ENCODE measurements at regions not wholly inside any gene's neighbourhood (a gene's known extent, or its start where the extent isn't known, plus 50 kb on each side); places are given as distances from the start of the nearest gene placed in this dataset.

- Histone ChIP-seq H3K9me2 (replicated peaks; ENCODE audit: insufficient read depth) (no peaks in the 10 kb centered on the region), H3K27ac (no peak overlapping the region), H2AFZ (no peak overlapping the region), H4K20me1 (ENCODE audit: insufficient read depth, poor library complexity, severe bottlenecking) (no peaks in the 10 kb centered on the region), H3K4me3 (no peak overlapping the region), H3K27me3 (no peaks in the 10 kb centered on the region), H3K9me3 (ENCODE audit: low read depth) (no peaks in the 10 kb centered on the region), H3K4me1 (ENCODE audit: insufficient read depth) (no peaks in the 10 kb centered on the region), H3K36me3 (replicated peaks; ENCODE audit: insufficient read depth, low read depth) (no peaks in the 10 kb centered on the region), H3K79me2 (no peaks in the 10 kb centered on the region), H3K4me2 (no peak overlapping the region)
- no peak for DNase-seq (ENCODE audit: low spot score)
- 88% methylated on average over 5 of the region's 5 CpGs for WGBS (ENCODE audit: low lambda C conversion rate, missing lambda C conversion rate)
- TF ChIP-seq EZH2phosphoT487 (IDR thresholded peaks at IDR 0.05; ENCODE audit: low read depth, severe bottlenecking, unreplicated experiment), result no peak
These were observed 92.0 kb upstream of the TPM1 start for GRCh38 chr15:62950462-62950931.

DNA sequence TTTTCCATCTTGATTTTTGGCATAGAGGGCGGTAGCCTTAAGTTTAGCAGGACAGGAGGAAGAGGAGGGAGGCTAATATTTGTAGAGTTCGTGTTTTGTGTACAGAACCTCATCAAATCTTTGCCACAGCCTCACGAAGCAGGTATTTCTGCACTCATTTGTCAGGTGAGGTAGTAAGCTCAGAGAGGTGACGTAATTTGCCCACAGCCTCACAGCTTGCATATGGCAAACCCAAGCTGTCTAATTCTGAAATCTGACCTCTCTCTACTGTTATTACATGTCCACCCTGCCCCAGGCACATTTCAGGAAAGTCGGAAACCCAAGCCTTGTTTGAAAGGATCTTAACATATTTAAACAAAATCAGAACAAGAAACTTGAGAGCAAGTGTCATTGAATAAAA is 91.1 kb upstream of the TPM1 start:
- Histone ChIP-seq H3K79me2 (no peaks in the 10 kb centered on the region), H3K9me2 (replicated peaks; ENCODE audit: insufficient read depth) (no peaks in the 10 kb centered on the region), H3K36me3 (replicated peaks; ENCODE audit: insufficient read depth, low read depth) (no peaks in the 10 kb centered on the region), H3K4me1 (ENCODE audit: insufficient read depth) (no peaks in the 10 kb centered on the region), H3K27me3 (no peaks in the 10 kb centered on the region), H3K9me3 (ENCODE audit: low read depth) (no peaks in the 10 kb centered on the region), H3K4me3 (no peak overlapping the region), H2AFZ (no peak overlapping the region), H3K4me2 (no peak overlapping the region), H3K27ac (no peak overlapping the region), H4K20me1 (ENCODE audit: insufficient read depth, poor library complexity, severe bottlenecking) (no peaks in the 10 kb centered on the region)
- no peak for TF ChIP-seq CTCF (IDR thresholded peaks at IDR 0.05; ENCODE audit: poor library complexity)
- TF ChIP-seq EZH2phosphoT487 (IDR thresholded peaks at IDR 0.05; ENCODE audit: low read depth, severe bottlenecking, unreplicated experiment), result no peak
- TF ChIP-seq EZH2 (IDR thresholded peaks at IDR 0.05; ENCODE audit: borderline replicate concordance), result no peak
- DNase-seq (ENCODE audit: low spot score), result no peak
- WGBS (ENCODE audit: low lambda C conversion rate, missing lambda C conversion rate), result 69% methylated on average over 5 of the region's 5 CpGs

GRCh38 chr15:62953021-62953420 is 89.5 kb upstream of the TPM1 start:
- WGBS (ENCODE audit: low lambda C conversion rate, missing lambda C conversion rate), result 92% methylated on average over 28 of the region's 29 CpGs

DNA sequence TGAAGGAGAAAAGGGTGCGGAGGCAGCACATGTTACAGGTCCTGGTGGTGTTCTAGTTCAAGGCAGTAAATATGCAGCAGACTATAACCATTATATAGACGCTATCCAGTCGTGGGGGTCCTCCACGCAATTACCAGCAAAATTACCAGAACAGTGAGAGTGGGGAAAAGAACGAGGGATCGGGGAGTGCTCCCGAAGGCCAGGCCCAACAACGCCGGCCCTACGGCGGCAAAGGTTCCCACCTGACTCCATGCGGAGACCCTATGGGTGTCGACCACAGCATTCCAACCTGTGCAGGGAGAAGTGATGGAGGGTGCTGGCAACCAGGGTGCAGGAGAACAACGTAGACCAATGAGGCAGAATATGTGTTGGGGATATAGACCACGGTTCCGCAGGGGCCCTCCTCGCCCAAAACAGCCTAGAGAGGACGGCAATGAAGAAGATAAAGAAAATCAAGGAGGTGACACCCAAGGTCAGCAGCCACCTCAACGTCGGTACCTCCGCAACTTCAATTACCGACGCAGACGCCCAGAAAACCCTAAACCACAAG is 89.0 kb upstream of the TPM1 start:
- 94% methylated on average over 24 of the region's 24 CpGs for WGBS (ENCODE audit: low lambda C conversion rate, missing lambda C conversion rate)
- H3K9me3 ChIP-seq (ENCODE audit: low read depth), result no peaks in the 10 kb centered on the region
- H4K20me1 ChIP-seq (ENCODE audit: insufficient read depth, poor library complexity, severe bottlenecking), result no peaks in the 10 kb centered on the region

More at GRCh38 chr15:62953021-62953420, 89.5 kb upstream of the TPM1 start:
- Histone ChIP-seq H2AFZ (no peak overlapping the region), H3K4me2 (no peak overlapping the region), H3K4me1 (ENCODE audit: insufficient read depth) (no peaks in the 10 kb centered on the region), H4K20me1 (ENCODE audit: insufficient read depth, poor library complexity, severe bottlenecking) (no peaks in the 10 kb centered on the region), H3K27me3 (no peaks in the 10 kb centered on the region), H3K4me3 (no peak overlapping the region), H3K27ac (no peak overlapping the region), H3K79me2 (no peaks in the 10 kb centered on the region), H3K9me2 (replicated peaks; ENCODE audit: insufficient read depth) (no peaks in the 10 kb centered on the region), H3K36me3 (replicated peaks; ENCODE audit: insufficient read depth, low read depth) (no peaks in the 10 kb centered on the region), H3K9me3 (ENCODE audit: low read depth) (no peaks in the 10 kb centered on the region)
- DNase-seq (ENCODE audit: low spot score), result no peak
- TF ChIP-seq CTCF (IDR thresholded peaks at IDR 0.05; ENCODE audit: poor library complexity) (no peak), EZH2phosphoT487 (IDR thresholded peaks at IDR 0.05; ENCODE audit: low read depth, severe bottlenecking, unreplicated experiment) (no peak), EZH2 (IDR thresholded peaks at IDR 0.05; ENCODE audit: borderline replicate concordance) (no peak)

More for the DNA sequence above, 89.0 kb upstream of the TPM1 start:
- Histone ChIP-seq H3K27ac (no peak overlapping the region), H3K27me3 (no peaks in the 10 kb centered on the region), H2AFZ (no peak overlapping the region), H3K79me2 (no peaks in the 10 kb centered on the region), H3K36me3 (replicated peaks; ENCODE audit: insufficient read depth, low read depth) (no peaks in the 10 kb centered on the region), H3K4me2 (no peak overlapping the region), H3K4me1 (ENCODE audit: insufficient read depth) (no peaks in the 10 kb centered on the region), H3K9me2 (replicated peaks; ENCODE audit: insufficient read depth) (no peaks in the 10 kb centered on the region), H3K4me3 (no peak overlapping the region)
- TF ChIP-seq EZH2 (IDR thresholded peaks at IDR 0.05; ENCODE audit: borderline replicate concordance) (no peak), EZH2phosphoT487 (IDR thresholded peaks at IDR 0.05; ENCODE audit: low read depth, severe bottlenecking, unreplicated experiment) (no peak)
- no peak for DNase-seq (ENCODE audit: low spot score)
